ENCODE measurements at regions not wholly inside any gene's neighbourhood (a gene's known extent, or its start where the extent isn't known, plus 50 kb on each side); places are given as distances from the start of the nearest gene placed in this dataset.

GRCh38 chr21:25464275-25464674, 143.0 kb downstream of the MRPL39 start:
- H3K36me3 ChIP-seq (ENCODE audit: control insufficient read depth in 2 of 2, insufficient read depth in 1 of 2, low read length in 2 of 2) = no peaks in the 10 kb centered on the region
- H3K27ac ChIP-seq (ENCODE audit: extremely low read depth, low read depth, low read length) = no peak overlapping the region
- no peaks in the 10 kb centered on the region for H3K9me3 ChIP-seq (ENCODE audit: control insufficient read depth, insufficient read depth, low read depth, low read length)
- ChIA-PET POLR2A (no interaction called here), CTCF (no interaction called here)
- H3K4me1 ChIP-seq (ENCODE audit: control insufficient read depth, insufficient read depth, low read length) = no peaks in the 10 kb centered on the region
- H3K4me3 ChIP-seq (ENCODE audit: low read depth, low read length) = no peak overlapping the region
- TF ChIP-seq ZNF354C (tag by site-specific recombination; IDR thresholded peaks at IDR 0.05; ENCODE audit: borderline replicate concordance, low read depth) = no peak
- TF ChIP-seq ZNF10 (tag by site-specific recombination; IDR thresholded peaks at IDR 0.05) = no peak
- TF ChIP-seq ZFHX2 (tag by site-specific recombination; conservative IDR thresholded peaks at IDR 0.05) = no peak
- TF ChIP-seq KLF16 (tag by site-specific recombination; IDR thresholded peaks at IDR 0.05) = no peak
- TF ChIP-seq ZNF292 (tag by site-specific recombination; IDR thresholded peaks at IDR 0.05; ENCODE audit: borderline replicate concordance, low read depth) = no peak
- no peak for TF ChIP-seq ZNF580 (tag by site-specific recombination; IDR thresholded peaks at IDR 0.05)

GRCh38 chr21:25462517-25462971, 144.7 kb downstream of the MRPL39 start:
- ChIA-PET POLR2A (no interaction called here), CTCF (no interaction called here)
- H3K27ac ChIP-seq (ENCODE audit: extremely low read depth, low read depth, low read length) = no peak overlapping the region
- H3K9me3 ChIP-seq (ENCODE audit: control insufficient read depth, insufficient read depth, low read depth, low read length) = no peaks in the 10 kb centered on the region
- H3K4me1 ChIP-seq (ENCODE audit: control insufficient read depth, insufficient read depth, low read length) = no peaks in the 10 kb centered on the region
- H3K4me3 ChIP-seq (ENCODE audit: low read depth, low read length) = no peak overlapping the region
- H3K36me3 ChIP-seq (ENCODE audit: control insufficient read depth in 2 of 2, insufficient read depth in 1 of 2, low read length in 2 of 2) = no peaks in the 10 kb centered on the region
- TF ChIP-seq MEIS1 (CRISPR knock-in tag; IDR thresholded peaks at IDR 0.05; ENCODE audit: borderline replicate concordance) (no peak), ZNF248 (tag by site-specific recombination; IDR thresholded peaks at IDR 0.05) (no peak), ZNF529 (tag by site-specific recombination; IDR thresholded peaks at IDR 0.05; ENCODE audit: insufficient replicate concordance) (no peak), ZNF707 (tag by site-specific recombination; IDR thresholded peaks at IDR 0.05) (no peak), MYNN (tag by site-specific recombination; IDR thresholded peaks at IDR 0.05; ENCODE audit: borderline replicate concordance) (no peak), ZNF513 (tag by site-specific recombination; IDR thresholded peaks at IDR 0.05) (no peak), EGR2 (tag by site-specific recombination; IDR thresholded peaks at IDR 0.05; ENCODE audit: low read depth) (no peak), ZNF302 (tag by site-specific recombination; IDR thresholded peaks at IDR 0.05; ENCODE audit: low read depth) (no peak), HOXA7 (CRISPR knock-in tag; IDR thresholded peaks at IDR 0.05; ENCODE audit: borderline replicate concordance) (no peak), ZNF473 (tag by site-specific recombination; IDR thresholded peaks at IDR 0.05) (no peak), ZNF138 (tag by site-specific recombination; IDR thresholded peaks at IDR 0.05; ENCODE audit: borderline replicate concordance) (no peak), ZNF426 (tag by site-specific recombination; IDR thresholded peaks at IDR 0.05) (no peak), ZNF174 (tag by site-specific recombination; IDR thresholded peaks at IDR 0.05) (no peak), KLF16 (tag by site-specific recombination; IDR thresholded peaks at IDR 0.05) (no peak), SETDB1 (IDR thresholded peaks at IDR 0.05; ENCODE audit: insufficient read length, low read length) (no peak), ZIC2 (tag by site-specific recombination; IDR thresholded peaks at IDR 0.05) (no peak)

- POLR2A ChIA-PET = no interaction called here
These were observed 145.6 kb downstream of the MRPL39 start for GRCh38 chr21:25461725-25462124.

More at GRCh38 chr21:25461725-25462124, 145.6 kb downstream of the MRPL39 start:
- Histone ChIP-seq H3K9me3 (ENCODE audit: control insufficient read depth, insufficient read depth, low read depth, low read length) (no peaks in the 10 kb centered on the region), H3K27ac (ENCODE audit: extremely low read depth, low read depth, low read length) (no peak overlapping the region), H3K36me3 (ENCODE audit: control insufficient read depth in 2 of 2, insufficient read depth in 1 of 2, low read length in 2 of 2) (no peaks in the 10 kb centered on the region), H3K4me1 (ENCODE audit: control insufficient read depth, insufficient read depth, low read length) (no peaks in the 10 kb centered on the region), H3K4me3 (ENCODE audit: low read depth, low read length) (no peak overlapping the region)
- CTCF ChIA-PET = interaction anchor here (0.7 kb wide), 1 partner anchor 1210 kb away, joined by 3 read pairs; no protein-coding TSS in a partner anchor
- no peak for TF ChIP-seq ZNF530 (tag by site-specific recombination; IDR thresholded peaks at IDR 0.05; ENCODE audit: low read depth)
- no peak for TF ChIP-seq ZBTB1 (tag by site-specific recombination; IDR thresholded peaks at IDR 0.05)

Data from HEK293 (cell line).